Effector CD8-positive, alpha-beta T cell (primary cell): ENCODE measurements at regions not wholly inside any gene's neighbourhood (a gene's known extent, or its start where the extent isn't known, plus 50 kb on each side); places are given as distances from the start of the nearest gene placed in this dataset.

Experiments
- DNase-seq: peaks from one replicate; lab custom pipeline; 2025; lab: John Stamatoyannopoulos, UW

- no peak for DNase-seq
Measured at GRCh38 chr14:104514156-104514848, 65.3 kb upstream of the C14orf180 start.

- DNase-seq: no peak
Measured at GRCh38 chr14:104515059-104515810, 64.3 kb upstream of the C14orf180 start.

GRCh38 chr14:104515811-104516780 is 63.5 kb upstream of the C14orf180 start:
- DNase-seq: no peak

- no peak for DNase-seq
Measured at GRCh38 chr14:104516906-104517305, 62.7 kb upstream of the C14orf180 start.

GRCh38 chr14:104517426-104517825 is 62.1 kb upstream of the C14orf180 start:
- DNase-seq: no peak

GRCh38 chr14:104517867-104518266 is 61.7 kb upstream of the C14orf180 start:
- DNase-seq: no peak

GRCh38 chr14:104518659-104519350 is 60.8 kb upstream of the C14orf180 start:
- DNase-seq: no peak

GRCh38 chr14:104519721-104520120 is 59.8 kb upstream of the C14orf180 start:
- DNase-seq: no peak

GRCh38 chr14:104520620-104521410 is 58.7 kb upstream of the C14orf180 start:
- DNase-seq: no peak

GRCh38 chr14:104521816-104522745 is 57.5 kb upstream of the C14orf180 start:
- no peak for DNase-seq

GRCh38 chr14:104522926-104523545 is 56.5 kb upstream of the C14orf180 start:
- no peak for DNase-seq

- DNase-seq: no peak
Measured at GRCh38 chr14:104523546-104523935, 56.0 kb upstream of the C14orf180 start.

- no peak for DNase-seq
Measured at GRCh38 chr14:104524726-104525125, 54.8 kb upstream of the C14orf180 start.

- DNase-seq: no peak
Measured at GRCh38 chr14:104526723-104527645, 52.6 kb upstream of the C14orf180 start.

- no peak for DNase-seq
Measured at GRCh38 chr14:104527857-104528459, 51.6 kb upstream of the C14orf180 start.

GRCh38 chr14:104528496-104528895 is 51.1 kb upstream of the C14orf180 start:
- DNase-seq: no peak
